PC-9 (cell line): ENCODE measurements at regions not wholly inside any gene's neighbourhood (a gene's known extent, or its start where the extent isn't known, plus 50 kb on each side); places are given as distances from the start of the nearest gene placed in this dataset.

Source experiments
- EZH2 ChIP-seq: fragments of 200-600 bp; sonication (generic); IDR thresholded peaks from 2 replicates; pipeline ENCODE4 v1.8.0; 2017; ENCODE audit warnings: antibody characterized with exemption, low read depth
- TF ChIP-seq, protein P1 (sequence below): fragments of 200-600 bp; sonication (generic); conservative IDR thresholded peaks from 2 replicates; pipeline ENCODE4 v1.6.1; 2017; ENCODE audit warnings: mixed run types, antibody characterized with exemption, mild to moderate bottlenecking, moderate library complexity

DNA sequence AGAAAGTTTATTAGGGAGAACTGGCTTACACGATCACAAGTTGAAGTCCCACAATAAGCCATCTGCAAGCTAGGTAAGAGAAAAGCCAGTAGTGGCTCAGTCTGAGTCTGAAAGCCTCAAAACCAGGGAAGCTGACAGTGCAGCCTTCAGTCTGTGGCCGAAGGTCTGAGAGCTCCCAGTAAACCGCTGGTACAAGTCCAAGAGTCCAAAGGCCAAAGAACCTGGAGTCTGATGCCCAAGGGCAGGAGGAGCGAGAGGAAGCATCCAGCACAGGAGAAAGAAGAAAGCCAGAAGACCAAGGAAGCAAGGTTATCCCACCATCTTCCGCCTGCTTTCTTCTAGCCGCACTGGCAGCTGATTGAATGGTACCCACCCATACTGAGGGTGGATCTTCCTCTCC lies 97.3 kb upstream of the FBN2 start:
- TF ChIP-seq, protein P1, sequence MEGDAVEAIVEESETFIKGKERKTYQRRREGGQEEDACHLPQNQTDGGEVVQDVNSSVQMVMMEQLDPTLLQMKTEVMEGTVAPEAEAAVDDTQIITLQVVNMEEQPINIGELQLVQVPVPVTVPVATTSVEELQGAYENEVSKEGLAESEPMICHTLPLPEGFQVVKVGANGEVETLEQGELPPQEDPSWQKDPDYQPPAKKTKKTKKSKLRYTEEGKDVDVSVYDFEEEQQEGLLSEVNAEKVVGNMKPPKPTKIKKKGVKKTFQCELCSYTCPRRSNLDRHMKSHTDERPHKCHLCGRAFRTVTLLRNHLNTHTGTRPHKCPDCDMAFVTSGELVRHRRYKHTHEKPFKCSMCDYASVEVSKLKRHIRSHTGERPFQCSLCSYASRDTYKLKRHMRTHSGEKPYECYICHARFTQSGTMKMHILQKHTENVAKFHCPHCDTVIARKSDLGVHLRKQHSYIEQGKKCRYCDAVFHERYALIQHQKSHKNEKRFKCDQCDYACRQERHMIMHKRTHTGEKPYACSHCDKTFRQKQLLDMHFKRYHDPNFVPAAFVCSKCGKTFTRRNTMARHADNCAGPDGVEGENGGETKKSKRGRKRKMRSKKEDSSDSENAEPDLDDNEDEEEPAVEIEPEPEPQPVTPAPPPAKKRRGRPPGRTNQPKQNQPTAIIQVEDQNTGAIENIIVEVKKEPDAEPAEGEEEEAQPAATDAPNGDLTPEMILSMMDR: no peak
- TF ChIP-seq EZH2: no peak
